ENCODE measurements at regions not wholly inside any gene's neighbourhood (a gene's known extent, or its start where the extent isn't known, plus 50 kb on each side); places are given as distances from the start of the nearest gene placed in this dataset.

DNA sequence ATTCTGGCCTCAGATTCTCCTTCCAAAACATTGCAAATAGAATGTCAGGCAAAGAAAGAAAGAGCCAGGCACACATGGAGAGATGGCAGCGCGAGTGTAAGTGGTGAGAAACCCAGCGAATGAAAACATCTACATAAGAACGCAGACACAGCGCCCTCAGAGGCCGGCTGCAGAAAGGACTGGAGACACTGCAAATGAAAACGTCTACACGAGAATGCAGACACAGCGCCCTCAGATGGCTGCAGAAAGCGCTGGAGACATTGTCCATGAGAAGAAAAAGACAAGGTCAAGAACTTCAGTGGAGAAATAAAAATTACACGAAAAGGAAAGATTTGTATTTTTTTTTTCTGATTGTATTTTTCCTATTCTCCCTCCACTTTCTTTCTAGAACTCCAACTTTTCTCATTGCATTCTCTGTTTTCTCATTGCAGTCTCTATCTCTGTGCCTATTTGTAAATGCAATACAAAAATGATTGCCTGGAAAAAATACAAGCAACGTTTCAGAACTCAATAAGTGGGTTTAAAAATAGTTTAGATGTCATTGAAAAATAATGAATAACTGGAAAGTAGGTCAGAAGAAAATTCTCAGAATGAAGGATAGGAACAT, 117.9 kb upstream of the LPCAT1 start (continued):
- TF ChIP-seq, protein P1, sequence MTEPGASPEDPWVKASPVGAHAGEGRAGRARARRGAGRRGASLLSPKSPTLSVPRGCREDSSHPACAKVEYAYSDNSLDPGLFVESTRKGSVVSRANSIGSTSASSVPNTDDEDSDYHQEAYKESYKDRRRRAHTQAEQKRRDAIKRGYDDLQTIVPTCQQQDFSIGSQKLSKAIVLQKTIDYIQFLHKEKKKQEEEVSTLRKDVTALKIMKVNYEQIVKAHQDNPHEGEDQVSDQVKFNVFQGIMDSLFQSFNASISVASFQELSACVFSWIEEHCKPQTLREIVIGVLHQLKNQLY (CRISPR knock-in tag; IDR thresholded peaks at IDR 0.05) = 0 out of 2 replicates have a peak, but pooled peaks have one; percentile 20
- TF ChIP-seq, protein P2, sequence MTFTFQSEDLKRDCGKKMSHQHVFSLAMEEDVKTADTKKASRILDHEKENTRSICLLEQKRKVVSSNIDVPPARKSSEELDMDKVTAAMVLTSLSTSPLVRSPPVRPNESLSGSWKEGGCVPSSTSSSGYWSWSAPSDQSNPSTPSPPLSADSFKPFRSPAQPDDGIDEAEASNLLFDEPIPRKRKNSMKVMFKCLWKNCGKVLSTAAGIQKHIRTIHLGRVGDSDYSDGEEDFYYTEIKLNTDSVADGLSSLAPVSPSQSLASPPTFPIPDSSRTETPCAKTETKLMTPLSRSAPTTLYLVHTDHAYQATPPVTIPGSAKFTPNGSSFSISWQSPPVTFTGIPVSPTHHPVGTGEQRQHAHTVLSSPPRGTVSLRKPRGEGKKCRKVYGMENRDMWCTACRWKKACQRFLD (CRISPR knock-in tag; IDR thresholded peaks at IDR 0.05; ENCODE audit: borderline replicate concordance) = no peak
- TF ChIP-seq, protein P3, sequence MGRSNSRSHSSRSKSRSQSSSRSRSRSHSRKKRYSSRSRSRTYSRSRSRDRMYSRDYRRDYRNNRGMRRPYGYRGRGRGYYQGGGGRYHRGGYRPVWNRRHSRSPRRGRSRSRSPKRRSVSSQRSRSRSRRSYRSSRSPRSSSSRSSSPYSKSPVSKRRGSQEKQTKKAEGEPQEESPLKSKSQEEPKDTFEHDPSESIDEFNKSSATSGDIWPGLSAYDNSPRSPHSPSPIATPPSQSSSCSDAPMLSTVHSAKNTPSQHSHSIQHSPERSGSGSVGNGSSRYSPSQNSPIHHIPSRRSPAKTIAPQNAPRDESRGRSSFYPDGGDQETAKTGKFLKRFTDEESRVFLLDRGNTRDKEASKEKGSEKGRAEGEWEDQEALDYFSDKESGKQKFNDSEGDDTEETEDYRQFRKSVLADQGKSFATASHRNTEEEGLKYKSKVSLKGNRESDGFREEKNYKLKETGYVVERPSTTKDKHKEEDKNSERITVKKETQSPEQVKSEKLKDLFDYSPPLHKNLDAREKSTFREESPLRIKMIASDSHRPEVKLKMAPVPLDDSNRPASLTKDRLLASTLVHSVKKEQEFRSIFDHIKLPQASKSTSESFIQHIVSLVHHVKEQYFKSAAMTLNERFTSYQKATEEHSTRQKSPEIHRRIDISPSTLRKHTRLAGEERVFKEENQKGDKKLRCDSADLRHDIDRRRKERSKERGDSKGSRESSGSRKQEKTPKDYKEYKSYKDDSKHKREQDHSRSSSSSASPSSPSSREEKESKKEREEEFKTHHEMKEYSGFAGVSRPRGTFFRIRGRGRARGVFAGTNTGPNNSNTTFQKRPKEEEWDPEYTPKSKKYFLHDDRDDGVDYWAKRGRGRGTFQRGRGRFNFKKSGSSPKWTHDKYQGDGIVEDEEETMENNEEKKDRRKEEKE (IDR thresholded peaks at IDR 0.05) = no peak
- no peak for TF ChIP-seq RBM39 (IDR thresholded peaks at IDR 0.05; ENCODE audit: low read depth, low read length, poor library complexity, severe bottlenecking)
- no peak for TF ChIP-seq NCOA5 (CRISPR knock-in tag; IDR thresholded peaks at IDR 0.05)
- TF ChIP-seq ZNF678 (CRISPR knock-in tag; IDR thresholded peaks at IDR 0.05) = no peak
- 0 out of 2 replicates have a peak, but pooled peaks have one; percentile 25 for TF ChIP-seq ZNF331 (CRISPR knock-in tag; IDR thresholded peaks at IDR 0.05)
- peak; percentile 46; the same call in 1 of the 2 replicates for TF ChIP-seq GATAD2A (CRISPR knock-in tag; IDR thresholded peaks at IDR 0.05)
- no peak for TF ChIP-seq AHR (CRISPR knock-in tag; IDR thresholded peaks at IDR 0.05)
- no peak for TF ChIP-seq DR1 (CRISPR knock-in tag; IDR thresholded peaks at IDR 0.05)
- TF ChIP-seq, protein P4, sequence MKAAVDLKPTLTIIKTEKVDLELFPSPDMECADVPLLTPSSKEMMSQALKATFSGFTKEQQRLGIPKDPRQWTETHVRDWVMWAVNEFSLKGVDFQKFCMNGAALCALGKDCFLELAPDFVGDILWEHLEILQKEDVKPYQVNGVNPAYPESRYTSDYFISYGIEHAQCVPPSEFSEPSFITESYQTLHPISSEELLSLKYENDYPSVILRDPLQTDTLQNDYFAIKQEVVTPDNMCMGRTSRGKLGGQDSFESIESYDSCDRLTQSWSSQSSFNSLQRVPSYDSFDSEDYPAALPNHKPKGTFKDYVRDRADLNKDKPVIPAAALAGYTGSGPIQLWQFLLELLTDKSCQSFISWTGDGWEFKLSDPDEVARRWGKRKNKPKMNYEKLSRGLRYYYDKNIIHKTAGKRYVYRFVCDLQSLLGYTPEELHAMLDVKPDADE (CRISPR knock-in tag; IDR thresholded peaks at IDR 0.05) = no peak
- TF ChIP-seq, protein P5, sequence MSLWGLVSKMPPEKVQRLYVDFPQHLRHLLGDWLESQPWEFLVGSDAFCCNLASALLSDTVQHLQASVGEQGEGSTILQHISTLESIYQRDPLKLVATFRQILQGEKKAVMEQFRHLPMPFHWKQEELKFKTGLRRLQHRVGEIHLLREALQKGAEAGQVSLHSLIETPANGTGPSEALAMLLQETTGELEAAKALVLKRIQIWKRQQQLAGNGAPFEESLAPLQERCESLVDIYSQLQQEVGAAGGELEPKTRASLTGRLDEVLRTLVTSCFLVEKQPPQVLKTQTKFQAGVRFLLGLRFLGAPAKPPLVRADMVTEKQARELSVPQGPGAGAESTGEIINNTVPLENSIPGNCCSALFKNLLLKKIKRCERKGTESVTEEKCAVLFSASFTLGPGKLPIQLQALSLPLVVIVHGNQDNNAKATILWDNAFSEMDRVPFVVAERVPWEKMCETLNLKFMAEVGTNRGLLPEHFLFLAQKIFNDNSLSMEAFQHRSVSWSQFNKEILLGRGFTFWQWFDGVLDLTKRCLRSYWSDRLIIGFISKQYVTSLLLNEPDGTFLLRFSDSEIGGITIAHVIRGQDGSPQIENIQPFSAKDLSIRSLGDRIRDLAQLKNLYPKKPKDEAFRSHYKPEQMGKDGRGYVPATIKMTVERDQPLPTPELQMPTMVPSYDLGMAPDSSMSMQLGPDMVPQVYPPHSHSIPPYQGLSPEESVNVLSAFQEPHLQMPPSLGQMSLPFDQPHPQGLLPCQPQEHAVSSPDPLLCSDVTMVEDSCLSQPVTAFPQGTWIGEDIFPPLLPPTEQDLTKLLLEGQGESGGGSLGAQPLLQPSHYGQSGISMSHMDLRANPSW (CRISPR knock-in tag; IDR thresholded peaks at IDR 0.05; ENCODE audit: borderline replicate concordance) = no peak
- TF ChIP-seq SOX5 (CRISPR knock-in tag; IDR thresholded peaks at IDR 0.05; ENCODE audit: borderline replicate concordance) = peak; percentile 28; the same call in 1 of the 2 replicates
- TF ChIP-seq KLF6 (CRISPR knock-in tag; IDR thresholded peaks at IDR 0.05) = no peak
- no peak for TF ChIP-seq CREB1 (IDR thresholded peaks at IDR 0.05)
- TF ChIP-seq CREB1 (CRISPR knock-in tag; IDR thresholded peaks at IDR 0.05) = no peak; the same call in 1 of the 2 replicates
- no peak for TF ChIP-seq BCL6 (CRISPR knock-in tag; IDR thresholded peaks at IDR 0.05)
- TF ChIP-seq, protein P6, sequence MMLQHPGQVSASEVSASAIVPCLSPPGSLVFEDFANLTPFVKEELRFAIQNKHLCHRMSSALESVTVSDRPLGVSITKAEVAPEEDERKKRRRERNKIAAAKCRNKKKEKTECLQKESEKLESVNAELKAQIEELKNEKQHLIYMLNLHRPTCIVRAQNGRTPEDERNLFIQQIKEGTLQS (CRISPR knock-in tag; IDR thresholded peaks at IDR 0.05) = no peak
- TF ChIP-seq STAG1 (CRISPR knock-in tag; IDR thresholded peaks at IDR 0.05) = peak; percentile 93
- TF ChIP-seq, protein P7, sequence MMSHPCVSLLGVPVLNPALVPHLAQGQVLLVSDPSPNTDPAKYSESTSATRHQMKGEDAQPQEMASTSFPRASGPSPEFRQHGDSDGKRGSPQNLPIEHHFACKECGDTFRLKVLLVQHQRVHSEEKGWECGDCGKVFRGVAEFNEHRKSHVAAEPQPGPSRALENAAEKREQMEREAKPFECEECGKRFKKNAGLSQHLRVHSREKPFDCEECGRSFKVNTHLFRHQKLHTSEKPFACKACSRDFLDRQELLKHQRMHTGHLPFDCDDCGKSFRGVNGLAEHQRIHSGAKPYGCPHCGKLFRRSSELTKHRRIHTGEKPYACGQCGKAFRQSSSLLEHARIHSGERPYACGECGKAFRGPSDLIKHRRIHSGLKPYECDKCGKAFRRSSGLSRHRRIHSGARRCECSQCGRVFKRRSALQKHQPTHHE (CRISPR knock-in tag; IDR thresholded peaks at IDR 0.05; ENCODE audit: borderline replicate concordance) = no peak
- peak; percentile 52; the same call in 1 of the 2 replicates for TF ChIP-seq SMAD3 (CRISPR knock-in tag; IDR thresholded peaks at IDR 0.05)

Measured in HepG2 (cell line).